Activated CD8-positive, alpha-beta T cell treated with anti-CD3 and anti-CD28 coated beads for 36 hours (primary cell): ENCODE measurements at regions not wholly inside any gene's neighbourhood (a gene's known extent, or its start where the extent isn't known, plus 50 kb on each side); places are given as distances from the start of the nearest gene placed in this dataset.

Experiments
- ATAC-seq: fragments of 200-7000 bp; cut with Tn5 transposase; one replicate; pipeline ENCODE4 v1.10.0; 2021; ENCODE audit warnings: mild to moderate bottlenecking, moderate library complexity
- CTCF ChIA-PET: fragments of 350-600 bp; sonication (Branson Sonifier 250); formaldehyde crosslinking; loops from one replicate; lab custom pipeline; 2021; ENCODE audit warnings: antibody characterized with exemption; lab: Charles Lee
- POLR2A ChIA-PET: fragments of 350-600 bp; sonication (Branson Sonifier 250); formaldehyde crosslinking; loops from one replicate; lab custom pipeline; 2021; ENCODE audit warnings: antibody characterized with exemption; lab: Charles Lee
- DNase-seq: peaks from one replicate; pipeline ENCODE4 v3.0.0-alpha.2; 2020
- H3K27ac Mint-ChIP-seq: one replicate; pipeline ENCODE4 v1.8.0; 2021; ENCODE audit warnings: mild to moderate bottlenecking, mixed read lengths
- H3K27me3 Mint-ChIP-seq: one replicate; pipeline ENCODE4 v1.8.0; 2021; ENCODE audit warnings: mixed read lengths
- H3K36me3 Mint-ChIP-seq: one replicate; pipeline ENCODE4 v1.8.0; 2021; ENCODE audit warnings: low read depth, mixed read lengths
- H3K4me1 Mint-ChIP-seq: one replicate; pipeline ENCODE4 v1.8.0; 2021; ENCODE audit warnings: low read depth, mixed read lengths
- H3K4me3 Mint-ChIP-seq: one replicate; pipeline ENCODE4 v1.8.0; 2021; ENCODE audit warnings: mild to moderate bottlenecking, moderate library complexity, mixed read lengths
- H3K9me3 Mint-ChIP-seq: one replicate; pipeline ENCODE4 v1.8.0; 2021; ENCODE audit warnings: mixed read lengths
- CTCF ChIP-seq: fragments of 200-600 bp; IDR thresholded peaks from one replicate; pipeline ENCODE4 v1.8.0; 2022; ENCODE audit warnings: antibody characterized with exemption, mild to moderate bottlenecking
- intact Hi-C: fragments of 100-400 bp; cut with micrococcal nuclease; formaldehyde crosslinking; loops from one replicate; pipeline ENCODE4 v1.10.0; 2022

- Mint-ChIP-seq H3K27me3 (no peaks in the 10 kb centered on the region), H3K4me3 (no peak overlapping the region), H3K9me3 (peaks cover 3% of the 10 kb centered on the region), H3K27ac (no peak overlapping the region), H3K36me3 (no peaks in the 10 kb centered on the region), H3K4me1 (no peaks in the 10 kb centered on the region)
- DNase-seq (no peak), ATAC-seq (no peak)
- ChIA-PET POLR2A (no interaction called here), CTCF (no interaction called here)
- no peak for TF ChIP-seq CTCF
- intact Hi-C loops: no loop called here
These were observed 575.6 kb upstream of the PITX2 start for GRCh38 chr4:111198446-111198845.

GRCh38 chr4:111204797-111205196 lies 581.9 kb upstream of the PITX2 start:
- Mint-ChIP-seq H3K9me3 (peaks cover 2% of the 10 kb centered on the region), H3K36me3 (no peaks in the 10 kb centered on the region), H3K4me1 (no peaks in the 10 kb centered on the region), H3K27me3 (no peaks in the 10 kb centered on the region), H3K4me3 (no peak overlapping the region), H3K27ac (no peak overlapping the region)
- POLR2A ChIA-PET: no interaction called here
- TF ChIP-seq CTCF: no peak
- intact Hi-C loops: no loop called here
- ATAC-seq (no peak), DNase-seq (no peak)
- CTCF ChIA-PET: no interaction called here

DNA sequence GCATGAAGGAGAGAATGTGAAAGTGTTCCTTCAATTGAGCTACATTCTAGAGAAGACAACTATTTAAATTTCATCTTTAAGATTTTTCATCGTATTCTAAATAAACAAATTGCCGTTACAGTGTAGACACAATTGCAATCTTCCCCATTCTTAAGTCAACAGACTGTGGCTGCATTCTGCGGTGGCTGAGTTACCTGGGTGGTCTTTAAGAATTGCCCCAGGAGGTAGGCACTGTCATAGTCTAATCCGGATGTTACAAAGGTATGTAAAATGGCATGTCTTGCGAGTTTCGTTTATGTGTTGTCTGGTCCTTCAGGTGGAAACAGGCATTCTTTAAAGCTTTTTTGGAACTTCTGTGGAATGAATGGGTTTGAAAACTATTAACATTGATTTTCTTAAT lies 586.1 kb upstream of the PITX2 start:
- Mint-ChIP-seq H3K36me3 (no peaks in the 10 kb centered on the region), H3K27ac (no peak overlapping the region), H3K9me3 (no peaks in the 10 kb centered on the region), H3K4me1 (no peaks in the 10 kb centered on the region), H3K27me3 (no peaks in the 10 kb centered on the region), H3K4me3 (no peak overlapping the region)
- no peak for TF ChIP-seq CTCF
- CTCF ChIA-PET: no interaction called here
- no peak for ATAC-seq
- no peak for DNase-seq
- intact Hi-C loops: no loop called here
- POLR2A ChIA-PET: no interaction called here

GRCh38 chr4:111209706-111210105 lies 586.8 kb upstream of the PITX2 start:
- Mint-ChIP-seq H3K9me3 (no peaks in the 10 kb centered on the region), H3K27ac (no peak overlapping the region), H3K27me3 (no peaks in the 10 kb centered on the region), H3K4me3 (no peak overlapping the region), H3K4me1 (no peaks in the 10 kb centered on the region), H3K36me3 (no peaks in the 10 kb centered on the region)
- intact Hi-C loops: no loop called here
- ATAC-seq (no peak), DNase-seq (no peak)
- no peak for TF ChIP-seq CTCF
- ChIA-PET CTCF (no interaction called here), POLR2A (no interaction called here)

GRCh38 chr4:111210595-111210994 lies 587.7 kb upstream of the PITX2 start:
- ATAC-seq: no peak
- Mint-ChIP-seq H3K4me3 (no peak overlapping the region), H3K9me3 (no peaks in the 10 kb centered on the region), H3K27me3 (no peaks in the 10 kb centered on the region), H3K4me1 (no peaks in the 10 kb centered on the region), H3K27ac (no peak overlapping the region), H3K36me3 (no peaks in the 10 kb centered on the region)
- no peak for DNase-seq
- no peak for TF ChIP-seq CTCF
- ChIA-PET POLR2A (no interaction called here), CTCF (no interaction called here)
- intact Hi-C loops: no loop called here
